HEK293 (cell line): ENCODE measurements at regions not wholly inside any gene's neighbourhood (a gene's known extent, or its start where the extent isn't known, plus 50 kb on each side); places are given as distances from the start of the nearest gene placed in this dataset.

Experiments used
- KLF16 ChIP-seq: fragments of 450-650 bp; formaldehyde crosslinking; IDR thresholded peaks from 2 replicates; pipeline ENCODE4 v1.5.1; 2017; ENCODE audit warnings: missing biosample characterization, missing genetic modification characterization
- SALL2 ChIP-seq: fragments of 450-650 bp; formaldehyde crosslinking; IDR thresholded peaks from 2 replicates; pipeline ENCODE4 v1.5.0; 2017; ENCODE audit warnings: missing biosample characterization, mild to moderate bottlenecking, missing genetic modification characterization, borderline replicate concordance
- YY1 ChIP-seq: fragments of 450-650 bp; formaldehyde crosslinking; IDR thresholded peaks from 2 replicates; pipeline ENCODE4 v1.5.1; 2018; ENCODE audit warnings: missing biosample characterization, missing genetic modification characterization
- ZFP3 ChIP-seq: fragments of 450-650 bp; formaldehyde crosslinking; IDR thresholded peaks from 2 replicates; pipeline ENCODE4 v1.5.1; 2016; ENCODE audit warnings: low read depth, missing biosample characterization, missing genetic modification characterization
- ZNF175 ChIP-seq: fragments of 450-650 bp; formaldehyde crosslinking; IDR thresholded peaks from 2 replicates; pipeline ENCODE4 v1.5.1; 2016; ENCODE audit warnings: missing biosample characterization, missing genetic modification characterization
- ZNF23 ChIP-seq: fragments of 450-650 bp; formaldehyde crosslinking; IDR thresholded peaks from 2 replicates; pipeline ENCODE4 v1.5.1; 2016; ENCODE audit warnings: missing biosample characterization, missing genetic modification characterization, borderline replicate concordance
- ZNF24 ChIP-seq: fragments of 450-650 bp; formaldehyde crosslinking; IDR thresholded peaks from 2 replicates; pipeline ENCODE4 v1.5.1; 2016; ENCODE audit warnings: missing biosample characterization, missing genetic modification characterization
- ZNF341 ChIP-seq: fragments of 450-650 bp; formaldehyde crosslinking; IDR thresholded peaks from 2 replicates; pipeline ENCODE4; 2016; ENCODE audit warnings: low read depth, missing biosample characterization, missing genetic modification characterization
- ZNF677 ChIP-seq: fragments of 450-650 bp; IDR thresholded peaks from 2 replicates; pipeline ENCODE4 v1.5.0; 2018; ENCODE audit warnings: missing biosample characterization, mild to moderate bottlenecking, missing genetic modification characterization, moderate library complexity
- TF ChIP-seq, protein P1 (sequence below): fragments of 450-650 bp; formaldehyde crosslinking; IDR thresholded peaks from 2 replicates; pipeline ENCODE4 v1.5.1; 2016; ENCODE audit warnings: missing biosample characterization, missing genetic modification characterization
- TF ChIP-seq, protein P2 (sequence below): fragments of 450-650 bp; formaldehyde crosslinking; IDR thresholded peaks from 2 replicates; pipeline ENCODE4 v1.5.1; 2016; ENCODE audit warnings: missing biosample characterization, missing genetic modification characterization
- TF ChIP-seq, protein P3 (sequence below): fragments of 450-650 bp; formaldehyde crosslinking; conservative IDR thresholded peaks from 2 replicates; pipeline ENCODE4 v1.5.1; 2016; ENCODE audit warnings: low read depth, missing biosample characterization, missing genetic modification characterization
- TF ChIP-seq, protein P4 (sequence below): fragments of 450-650 bp; formaldehyde crosslinking; IDR thresholded peaks from 2 replicates; pipeline ENCODE4 v1.5.1; 2016; ENCODE audit warnings: missing biosample characterization, missing genetic modification characterization
- TF ChIP-seq, protein P5 (sequence below): fragments of 450-650 bp; formaldehyde crosslinking; IDR thresholded peaks from 2 replicates; pipeline ENCODE4 v1.5.1; 2016; ENCODE audit warnings: missing biosample characterization, missing genetic modification characterization

DNA sequence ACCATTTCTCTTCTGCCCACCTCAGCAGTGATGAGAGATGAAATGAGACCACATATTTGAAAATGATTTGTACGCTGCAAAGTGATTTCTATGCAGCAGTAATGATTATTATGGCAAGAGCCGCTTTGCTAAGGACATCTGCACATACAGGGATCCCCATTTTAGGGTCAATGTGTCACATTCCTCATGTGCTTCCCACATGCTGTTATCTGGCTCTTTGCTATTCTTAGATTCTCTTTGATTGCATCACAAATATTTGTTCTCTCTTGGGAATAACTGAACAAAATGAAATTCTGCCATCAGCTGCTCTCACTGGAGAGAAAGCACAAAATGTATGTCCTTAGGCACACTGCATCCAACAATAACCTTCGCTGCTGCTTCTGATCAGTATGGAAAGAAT is 209.5 kb upstream of the IPO5 start:
- TF ChIP-seq ZNF23: no peak
- no peak for TF ChIP-seq KLF16
- TF ChIP-seq, protein P1, sequence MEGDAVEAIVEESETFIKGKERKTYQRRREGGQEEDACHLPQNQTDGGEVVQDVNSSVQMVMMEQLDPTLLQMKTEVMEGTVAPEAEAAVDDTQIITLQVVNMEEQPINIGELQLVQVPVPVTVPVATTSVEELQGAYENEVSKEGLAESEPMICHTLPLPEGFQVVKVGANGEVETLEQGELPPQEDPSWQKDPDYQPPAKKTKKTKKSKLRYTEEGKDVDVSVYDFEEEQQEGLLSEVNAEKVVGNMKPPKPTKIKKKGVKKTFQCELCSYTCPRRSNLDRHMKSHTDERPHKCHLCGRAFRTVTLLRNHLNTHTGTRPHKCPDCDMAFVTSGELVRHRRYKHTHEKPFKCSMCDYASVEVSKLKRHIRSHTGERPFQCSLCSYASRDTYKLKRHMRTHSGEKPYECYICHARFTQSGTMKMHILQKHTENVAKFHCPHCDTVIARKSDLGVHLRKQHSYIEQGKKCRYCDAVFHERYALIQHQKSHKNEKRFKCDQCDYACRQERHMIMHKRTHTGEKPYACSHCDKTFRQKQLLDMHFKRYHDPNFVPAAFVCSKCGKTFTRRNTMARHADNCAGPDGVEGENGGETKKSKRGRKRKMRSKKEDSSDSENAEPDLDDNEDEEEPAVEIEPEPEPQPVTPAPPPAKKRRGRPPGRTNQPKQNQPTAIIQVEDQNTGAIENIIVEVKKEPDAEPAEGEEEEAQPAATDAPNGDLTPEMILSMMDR: no peak
- no peak for TF ChIP-seq ZNF677 (tag by site-specific recombination)
- TF ChIP-seq, protein P2, sequence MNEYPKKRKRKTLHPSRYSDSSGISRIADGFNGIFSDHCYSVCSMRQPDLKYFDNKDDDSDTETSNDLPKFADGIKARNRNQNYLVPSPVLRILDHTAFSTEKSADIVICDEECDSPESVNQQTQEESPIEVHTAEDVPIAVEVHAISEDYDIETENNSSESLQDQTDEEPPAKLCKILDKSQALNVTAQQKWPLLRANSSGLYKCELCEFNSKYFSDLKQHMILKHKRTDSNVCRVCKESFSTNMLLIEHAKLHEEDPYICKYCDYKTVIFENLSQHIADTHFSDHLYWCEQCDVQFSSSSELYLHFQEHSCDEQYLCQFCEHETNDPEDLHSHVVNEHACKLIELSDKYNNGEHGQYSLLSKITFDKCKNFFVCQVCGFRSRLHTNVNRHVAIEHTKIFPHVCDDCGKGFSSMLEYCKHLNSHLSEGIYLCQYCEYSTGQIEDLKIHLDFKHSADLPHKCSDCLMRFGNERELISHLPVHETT (tag by site-specific recombination): no peak
- no peak for TF ChIP-seq ZNF341 (tag by site-specific recombination)
- no peak for TF ChIP-seq SALL2 (tag by site-specific recombination)
- no peak for TF ChIP-seq ZNF175 (tag by site-specific recombination)
- TF ChIP-seq, protein P3, sequence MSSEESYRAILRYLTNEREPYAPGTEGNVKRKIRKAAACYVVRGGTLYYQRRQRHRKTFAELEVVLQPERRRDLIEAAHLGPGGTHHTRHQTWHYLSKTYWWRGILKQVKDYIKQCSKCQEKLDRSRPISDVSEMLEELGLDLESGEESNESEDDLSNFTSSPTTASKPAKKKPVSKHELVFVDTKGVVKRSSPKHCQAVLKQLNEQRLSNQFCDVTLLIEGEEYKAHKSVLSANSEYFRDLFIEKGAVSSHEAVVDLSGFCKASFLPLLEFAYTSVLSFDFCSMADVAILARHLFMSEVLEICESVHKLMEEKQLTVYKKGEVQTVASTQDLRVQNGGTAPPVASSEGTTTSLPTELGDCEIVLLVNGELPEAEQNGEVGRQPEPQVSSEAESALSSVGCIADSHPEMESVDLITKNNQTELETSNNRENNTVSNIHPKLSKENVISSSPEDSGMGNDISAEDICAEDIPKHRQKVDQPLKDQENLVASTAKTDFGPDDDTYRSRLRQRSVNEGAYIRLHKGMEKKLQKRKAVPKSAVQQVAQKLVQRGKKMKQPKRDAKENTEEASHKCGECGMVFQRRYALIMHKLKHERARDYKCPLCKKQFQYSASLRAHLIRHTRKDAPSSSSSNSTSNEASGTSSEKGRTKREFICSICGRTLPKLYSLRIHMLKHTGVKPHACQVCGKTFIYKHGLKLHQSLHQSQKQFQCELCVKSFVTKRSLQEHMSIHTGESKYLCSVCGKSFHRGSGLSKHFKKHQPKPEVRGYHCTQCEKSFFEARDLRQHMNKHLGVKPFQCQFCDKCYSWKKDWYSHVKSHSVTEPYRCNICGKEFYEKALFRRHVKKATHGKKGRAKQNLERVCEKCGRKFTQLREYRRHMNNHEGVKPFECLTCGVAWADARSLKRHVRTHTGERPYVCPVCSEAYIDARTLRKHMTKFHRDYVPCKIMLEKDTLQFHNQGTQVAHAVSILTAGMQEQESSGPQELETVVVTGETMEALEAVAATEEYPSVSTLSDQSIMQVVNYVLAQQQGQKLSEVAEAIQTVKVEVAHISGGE (tag by site-specific recombination): no peak
- TF ChIP-seq, protein P4, sequence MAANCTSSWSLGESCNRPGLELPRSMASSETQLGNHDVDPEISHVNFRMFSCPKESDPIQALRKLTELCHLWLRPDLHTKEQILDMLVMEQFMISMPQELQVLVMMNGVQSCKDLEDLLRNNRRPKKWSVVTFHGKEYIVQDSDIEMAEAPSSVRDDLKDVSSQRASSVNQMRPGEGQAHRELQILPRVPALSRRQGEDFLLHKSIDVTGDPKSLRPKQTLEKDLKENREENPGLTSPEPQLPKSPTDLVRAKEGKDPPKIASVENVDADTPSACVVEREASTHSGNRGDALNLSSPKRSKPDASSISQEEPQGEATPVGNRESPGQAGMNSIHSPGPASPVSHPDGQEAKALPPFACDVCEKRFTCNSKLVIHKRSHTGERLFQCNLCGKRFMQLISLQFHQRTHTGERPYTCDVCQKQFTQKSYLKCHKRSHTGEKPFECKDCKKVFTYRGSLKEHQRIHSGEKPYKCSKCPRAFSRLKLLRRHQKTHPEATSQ: no peak
- TF ChIP-seq ZFP3: no peak
- TF ChIP-seq YY1 (tag by site-specific recombination): no peak
- TF ChIP-seq, protein P5, sequence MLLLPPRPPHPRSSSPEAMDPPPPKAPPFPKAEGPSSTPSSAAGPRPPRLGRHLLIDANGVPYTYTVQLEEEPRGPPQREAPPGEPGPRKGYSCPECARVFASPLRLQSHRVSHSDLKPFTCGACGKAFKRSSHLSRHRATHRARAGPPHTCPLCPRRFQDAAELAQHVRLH (tag by site-specific recombination): no peak
- TF ChIP-seq ZNF24 (tag by site-specific recombination): no peak
